KMS-11 (cell line): ENCODE measurements at regions not wholly inside any gene's neighbourhood (a gene's known extent, or its start where the extent isn't known, plus 50 kb on each side); places are given as distances from the start of the nearest gene placed in this dataset.

Source experiments
- H2AFZ ChIP-seq: fragments of 200-600 bp; sonication (generic); 2 replicates; pipeline ENCODE4 v1.6.1; 2016; ENCODE audit warnings: antibody characterized with exemption, mixed run types, low read depth
- H3K27ac ChIP-seq: fragments of 200-600 bp; sonication (generic); 2 replicates; pipeline ENCODE4 v1.6.1; 2016; ENCODE audit warnings: mild to moderate bottlenecking, mixed run types
- H3K27me3 ChIP-seq: fragments of 200-600 bp; sonication (generic); 2 replicates; pipeline ENCODE4 v1.6.1; 2017; ENCODE audit warnings: mild to moderate bottlenecking, low read depth, mixed run types, moderate library complexity; ENCODE audit not compliant: insufficient read depth
- H3K36me3 ChIP-seq: fragments of 200-600 bp; sonication (generic); 2 replicates; pipeline ENCODE4 v1.6.1; 2017; ENCODE audit warnings: mild to moderate bottlenecking, mixed run types; ENCODE audit not compliant: insufficient read depth
- H3K4me1 ChIP-seq: fragments of 200-600 bp; sonication (generic); 2 replicates; pipeline ENCODE4 v1.6.1; 2016; ENCODE audit warnings: mild to moderate bottlenecking, low read depth, mixed run types; ENCODE audit not compliant: poor library complexity, severe bottlenecking
- H3K4me2 ChIP-seq: fragments of 200-600 bp; sonication (generic); 2 replicates; pipeline ENCODE4 v1.7.0; 2016; ENCODE audit warnings: mild to moderate bottlenecking, mixed run types
- H3K4me3 ChIP-seq: fragments of 200-600 bp; sonication (generic); IDR thresholded peaks from 2 replicates; pipeline ENCODE4 v1.6.1; 2017; ENCODE audit warnings: low read depth, low read length, mixed read lengths; ENCODE audit not compliant: insufficient read depth
- H3K79me2 ChIP-seq: fragments of 200-600 bp; sonication (generic); 2 replicates; pipeline ENCODE4 v1.6.1; 2016; ENCODE audit warnings: low read depth, mixed run types; ENCODE audit not compliant: insufficient read depth
- H3K9ac ChIP-seq: fragments of 200-600 bp; sonication (generic); 2 replicates; pipeline ENCODE4 v1.6.1; 2016; ENCODE audit warnings: mild to moderate bottlenecking, mixed run types
- H4K20me1 ChIP-seq: fragments of 200-600 bp; sonication (generic); 2 replicates; pipeline ENCODE4 v1.6.1; 2016; ENCODE audit warnings: mild to moderate bottlenecking, mixed run types; ENCODE audit not compliant: insufficient read depth
- CTCF ChIP-seq: fragments of 200-600 bp; sonication (generic); conservative IDR thresholded peaks from 2 replicates; pipeline ENCODE4 v1.6.1; 2017; ENCODE audit warnings: low read depth, mild to moderate bottlenecking, antibody characterized with exemption, low read length, moderate library complexity, mixed read lengths

- Histone ChIP-seq H3K4me3 (no peak overlapping the region), H3K4me1 (no peaks in the 10 kb centered on the region), H3K9ac (no peak overlapping the region)
These were observed 175.4 kb upstream of the ATP6AP2 start for GRCh38 chrX:40405399-40405798.

GRCh38 chrX:40403757-40404156 is 177.0 kb upstream of the ATP6AP2 start:
- Histone ChIP-seq H3K79me2 (no peaks in the 10 kb centered on the region), H3K9ac (no peak overlapping the region), H3K36me3 (no peaks in the 10 kb centered on the region), H3K4me3 (no peak overlapping the region), H2AFZ (no peak overlapping the region), H3K4me1 (no peaks in the 10 kb centered on the region), H3K4me2 (no peak overlapping the region), H3K27me3 (no peaks in the 10 kb centered on the region), H4K20me1 (no peaks in the 10 kb centered on the region), H3K27ac (no peak overlapping the region)
- TF ChIP-seq CTCF = no peak

More at GRCh38 chrX:40405399-40405798, 175.4 kb upstream of the ATP6AP2 start:
- H3K4me2 ChIP-seq = no peak overlapping the region
- no peak overlapping the region for H3K27ac ChIP-seq
- no peaks in the 10 kb centered on the region for H3K27me3 ChIP-seq
- TF ChIP-seq CTCF = no peak
- H2AFZ ChIP-seq = no peak overlapping the region
- no peaks in the 10 kb centered on the region for H3K79me2 ChIP-seq
- no peaks in the 10 kb centered on the region for H4K20me1 ChIP-seq
- no peaks in the 10 kb centered on the region for H3K36me3 ChIP-seq

GRCh38 chrX:40402831-40403533 is 177.8 kb upstream of the ATP6AP2 start:
- no peak overlapping the region for H3K4me2 ChIP-seq
- no peak overlapping the region for H3K4me3 ChIP-seq
- H2AFZ ChIP-seq = no peak overlapping the region
- H3K27ac ChIP-seq = no peak overlapping the region
- no peak for TF ChIP-seq CTCF
- no peaks in the 10 kb centered on the region for H4K20me1 ChIP-seq
- H3K27me3 ChIP-seq = no peaks in the 10 kb centered on the region
- no peaks in the 10 kb centered on the region for H3K79me2 ChIP-seq
- H3K4me1 ChIP-seq = no peaks in the 10 kb centered on the region
- no peak overlapping the region for H3K9ac ChIP-seq
- no peaks in the 10 kb centered on the region for H3K36me3 ChIP-seq

- no peaks in the 10 kb centered on the region for H3K4me1 ChIP-seq
- TF ChIP-seq CTCF = no peak
- H3K27ac ChIP-seq = no peak overlapping the region
- H2AFZ ChIP-seq = no peak overlapping the region
- no peak overlapping the region for H3K9ac ChIP-seq
- H3K27me3 ChIP-seq = no peaks in the 10 kb centered on the region
- H3K79me2 ChIP-seq = no peaks in the 10 kb centered on the region
- no peak overlapping the region for H3K4me3 ChIP-seq
- H4K20me1 ChIP-seq = no peaks in the 10 kb centered on the region
- H3K4me2 ChIP-seq = no peak overlapping the region
- no peaks in the 10 kb centered on the region for H3K36me3 ChIP-seq
These were observed 185.7 kb upstream of the ATP6AP2 start for GRCh38 chrX:40395102-40395501.
